Endothelial cell of umbilical vein (primary cell): ENCODE measurements at regions not wholly inside any gene's neighbourhood (a gene's known extent, or its start where the extent isn't known, plus 50 kb on each side); places are given as distances from the start of the nearest gene placed in this dataset.

Source experiments
- CTCF ChIP-seq, 2 donors: IDR thresholded peaks; 1 replicate in 1 of 2; 2 replicates in 1 of 2; pipeline ENCODE4 v1.5.1; 2011; ENCODE audit warnings: low read length in 2 of 2, mild to moderate bottlenecking in 2 of 2, moderate library complexity in 2 of 2, control low read depth in 1 of 2, inconsistent platforms in 1 of 2, low read depth in 1 of 2; ENCODE audit not compliant: insufficient read depth in 1 of 2; ENCODE audit errors: extremely low read depth in 1 of 2
- JUN ChIP-seq: IDR thresholded peaks from 2 replicates; pipeline ENCODE4 v1.6.1; 2011; ENCODE audit warnings: borderline replicate concordance, low read depth; ENCODE audit not compliant: insufficient read length, insufficient read depth
- POLR2A ChIP-seq: IDR thresholded peaks from 2 replicates; pipeline ENCODE4 v1.6.1; 2012; ENCODE audit warnings: low read depth, mild to moderate bottlenecking, control low read depth, low read length

GRCh38 chrX:6852869-6853268 is 294.6 kb upstream of the STS start:
- TF ChIP-seq CTCF (IDR thresholded peaks at IDR 0.05; ENCODE audit: extremely low read depth in 1 of 2, insufficient read depth in 1 of 2, low read depth in 1 of 2, low read length in 2 of 2) (no peak), JUN (no peak), POLR2A (no peak)
